GM12878 (cell line): ENCODE measurements at regions not wholly inside any gene's neighbourhood (a gene's known extent, or its start where the extent isn't known, plus 50 kb on each side); places are given as distances from the start of the nearest gene placed in this dataset.

Experiments used
- ATAC-seq: fragments of 200-7000 bp; cut with Tn5 transposase; 3 replicates; pipeline ENCODE4 v1.9.1; 2020; ENCODE audit warnings: mild to moderate bottlenecking, moderate library complexity
- BruUV-seq: library from RNA; stranded (reverse); fragments of 400-500 nt; replicated peaks from 2 replicates; lab custom pipeline; 2021; lab: Mats Ljungman, UMichigan
- CTCF ChIA-PET: fragments of 300-600 bp; sonication (Branson Sonifier 250); formaldehyde crosslinking; extraction: SDS; loops from one replicate; lab custom pipeline; 2021; ENCODE audit warnings: inconsistent platforms; lab: Yijun Ruan, JAX
- POLR2A ChIA-PET: fragments of 350-600 bp; formaldehyde crosslinking; extraction: SDS; loops from one replicate; lab custom pipeline; 2021; ENCODE audit warnings: inconsistent platforms; lab: Charles Lee
- RAD21 ChIA-PET: fragments of 300-600 bp; sonication (Branson Sonifier 250); formaldehyde crosslinking; loops from one replicate; lab custom pipeline; 2023; ENCODE audit warnings: antibody characterized with exemption; ENCODE audit not compliant: unreplicated experiment; lab: Charles Lee
- SMC1A ChIA-PET: fragments of 300-600 bp; sonication (Branson Sonifier 250); formaldehyde crosslinking; loops from one replicate; lab custom pipeline; 2023; ENCODE audit not compliant: unreplicated experiment, uncharacterized antibody; lab: Charles Lee
- DNase-seq: peaks from one replicate; pipeline ENCODE4 v3.0.0-alpha.2; 2011; ENCODE audit warnings: low read depth, low spot score
- FAIRE-seq: peaks from 3 replicates; lab custom pipeline; 2011; peaks lifted over from hg19 to GRCh38; lab: Jason Lieb, UNC
- H2AFZ ChIP-seq: 2 replicates; pipeline ENCODE4 v1.6.0; 2011; ENCODE audit warnings: low read depth, low read length, control low read depth; ENCODE audit not compliant: control insufficient read depth
- H3K27ac ChIP-seq: 2 replicates; pipeline ENCODE4 v1.5.1; 2011; ENCODE audit warnings: control low read depth; ENCODE audit not compliant: control insufficient read depth, insufficient read depth
- H3K27me3 ChIP-seq, 2 experiments: replicated peaks in 1 of 2; 2 replicates each; pipeline versions ENCODE4 v1.6.0 to v1.6.1; 2011; ENCODE audit warnings: low read length in 1 of 2; ENCODE audit not compliant: control insufficient read depth in 2 of 2, insufficient read depth in 2 of 2
- H3K36me3 ChIP-seq, 2 experiments: 2 replicates each; pipeline ENCODE4 v1.5.1; 2011; ENCODE audit warnings: low read length in 1 of 2; ENCODE audit not compliant: control insufficient read depth in 2 of 2, insufficient read depth in 2 of 2
- H3K4me1 ChIP-seq: 2 replicates; pipeline ENCODE4 v1.6.1; 2011; ENCODE audit warnings: mild to moderate bottlenecking, low read length, moderate library complexity, mixed read lengths; ENCODE audit not compliant: control insufficient read depth, insufficient read depth
- H3K4me2 ChIP-seq: 2 replicates; pipeline ENCODE4 v1.6.0; 2011; ENCODE audit warnings: control low read depth; ENCODE audit not compliant: control insufficient read depth, insufficient read depth
- H3K4me3 ChIP-seq: fragments of 200-600 bp; sonication (generic); 2 replicates; pipeline ENCODE4 v1.5.1; 2016
- H3K79me2 ChIP-seq: 2 replicates; pipeline ENCODE4 v1.6.0; 2011; ENCODE audit warnings: low read length; ENCODE audit not compliant: control insufficient read depth, insufficient read depth
- H3K9ac ChIP-seq: 2 replicates; pipeline ENCODE4 v1.8.0; 2011; ENCODE audit warnings: low read length, control low read depth, mixed read lengths; ENCODE audit not compliant: control insufficient read depth, insufficient read depth
- H3K9me3 ChIP-seq: replicated peaks from 3 replicates; pipeline ENCODE4 v1.5.1; 2011; ENCODE audit warnings: mild to moderate bottlenecking, low read length; ENCODE audit not compliant: control insufficient read depth, insufficient read depth
- H4K20me1 ChIP-seq: 2 replicates; pipeline ENCODE4 v1.6.0; 2011; ENCODE audit not compliant: control insufficient read depth, insufficient read depth
- ASH2L ChIP-seq: fragments of 300-600, 200-600 bp; sonication (generic); IDR thresholded peaks from 2 replicates; pipeline ENCODE4 v1.6.1; 2017; ENCODE audit warnings: low read depth, mild to moderate bottlenecking, borderline replicate concordance
- CBX3 ChIP-seq: fragments of 200-600 bp; sonication (generic); IDR thresholded peaks from 2 replicates; pipeline ENCODE4 v1.6.1; 2016; ENCODE audit warnings: low read depth, borderline replicate concordance
- CHD4 ChIP-seq: fragments of 200-600 bp; sonication (generic); IDR thresholded peaks from 2 replicates; pipeline ENCODE4 v1.6.1; 2016; ENCODE audit warnings: mild to moderate bottlenecking
- KDM1A ChIP-seq: fragments of 200-600 bp; sonication (generic); IDR thresholded peaks from 2 replicates; pipeline ENCODE4 v1.6.1; 2016; ENCODE audit warnings: borderline replicate concordance
- NFXL1 ChIP-seq: fragments of 450-650 bp; IDR thresholded peaks from 2 replicates; pipeline ENCODE4 v1.6.1; 2017; ENCODE audit warnings: antibody characterized with exemption, mild to moderate bottlenecking, borderline replicate concordance
- PAX5 ChIP-seq: IDR thresholded peaks from 2 replicates; pipeline ENCODE4 v1.6.1; 2011; ENCODE audit warnings: low read depth, low read length, borderline replicate concordance
- SMARCA5 ChIP-seq: fragments of 450-650 bp; IDR thresholded peaks from 2 replicates; pipeline ENCODE4 v1.6.1; 2017; ENCODE audit warnings: mild to moderate bottlenecking
- TBL1XR1 ChIP-seq: IDR thresholded peaks from 2 replicates; pipeline ENCODE4 v1.6.1; 2012; ENCODE audit warnings: low read depth, low read length, improper control_type of control experiment
- TCF7 ChIP-seq: IDR thresholded peaks from 2 replicates; pipeline ENCODE4 v1.6.1; 2014; ENCODE audit warnings: antibody characterized with exemption, borderline replicate concordance
- WGBS: methylation state at CpG from one replicate; pipeline ENCODE4 v1.1.6; 2016; ENCODE audit warnings: low lambda C conversion rate; ENCODE audit not compliant: insufficient replicate concordance, insufficient coverage; ENCODE audit errors: missing lambda C conversion rate; 5-methylcytosine and 5-hydroxymethylcytosine counted together
- in situ Hi-C: fragments of 300-500 bp; cut with MboI; formaldehyde crosslinking; loops from 9 replicates; pipeline ENCODE4 v1.14.3; 2018; ENCODE audit warnings: mixed read lengths
- intact Hi-C: fragments of 100-400 bp; cut with micrococcal nuclease; formaldehyde crosslinking; loops from one replicate; pipeline ENCODE4 v1.14.2; 2022; ENCODE audit not compliant: unreplicated experiment
- TF ChIP-seq, protein P1 (sequence below): IDR thresholded peaks from 2 replicates; pipeline ENCODE4 v1.6.1; 2011; ENCODE audit warnings: low read depth, low read length, improper control_type of control experiment, borderline replicate concordance
- TF ChIP-seq, protein P2 (sequence below): IDR thresholded peaks from 2 replicates; pipeline ENCODE4 v1.6.1; 2011; ENCODE audit warnings: borderline replicate concordance, low read depth, mild to moderate bottlenecking, moderate library complexity, low read length; ENCODE audit not compliant: insufficient read depth, poor library complexity, severe bottlenecking

DNA sequence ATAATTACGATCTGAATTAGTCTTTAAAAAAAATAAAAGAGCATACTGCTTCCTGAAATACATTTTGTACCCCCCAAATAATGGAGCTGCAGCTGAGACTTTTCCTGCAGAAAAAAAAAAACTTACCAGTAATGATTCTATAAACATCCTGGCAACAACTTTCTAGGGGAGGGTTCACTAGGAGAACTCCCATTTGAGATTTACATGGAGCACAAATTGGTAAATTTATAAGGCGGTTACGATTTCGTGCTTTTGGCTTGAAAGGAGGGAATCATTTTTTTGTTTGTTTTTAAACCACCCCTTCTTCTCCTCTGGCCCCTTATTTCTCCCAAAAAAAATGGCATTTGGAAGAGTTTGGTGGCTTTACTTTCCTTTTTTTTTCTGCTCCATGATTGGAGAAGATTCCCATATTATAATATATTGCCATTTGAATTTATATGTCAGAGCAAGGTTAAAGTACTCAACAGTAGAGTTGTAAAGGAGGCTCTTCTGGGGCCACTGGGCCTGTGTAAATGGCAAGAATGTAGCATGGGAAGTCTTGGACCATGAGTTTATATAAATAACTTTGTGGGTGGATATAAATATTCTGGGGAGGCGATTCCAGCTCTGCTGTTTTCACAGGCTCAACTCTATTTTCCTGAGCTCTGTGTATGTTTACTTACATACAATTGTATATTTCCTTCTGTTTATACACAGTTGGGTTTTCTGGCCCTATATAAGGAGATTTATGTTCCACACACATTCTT lies 159.9 kb downstream of the CSNK1G3 start:
- CTCF ChIA-PET, result interaction anchor here (0.6 to 1.6 kb wide), 15 partner anchors 11 to 1998 kb away, joined by 3 to 7 read pairs (median 3); no protein-coding TSS in a partner anchor
- TF ChIP-seq NFXL1, result no peak
- no peak for TF ChIP-seq ASH2L
- TF ChIP-seq PAX5, result no peak
- no peak for TF ChIP-seq SMARCA5
- no peak for TF ChIP-seq TBL1XR1
- no peak for TF ChIP-seq CBX3
- TF ChIP-seq, protein P1, sequence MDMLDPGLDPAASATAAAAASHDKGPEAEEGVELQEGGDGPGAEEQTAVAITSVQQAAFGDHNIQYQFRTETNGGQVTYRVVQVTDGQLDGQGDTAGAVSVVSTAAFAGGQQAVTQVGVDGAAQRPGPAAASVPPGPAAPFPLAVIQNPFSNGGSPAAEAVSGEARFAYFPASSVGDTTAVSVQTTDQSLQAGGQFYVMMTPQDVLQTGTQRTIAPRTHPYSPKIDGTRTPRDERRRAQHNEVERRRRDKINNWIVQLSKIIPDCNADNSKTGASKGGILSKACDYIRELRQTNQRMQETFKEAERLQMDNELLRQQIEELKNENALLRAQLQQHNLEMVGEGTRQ, result no peak
- TF ChIP-seq, protein P2, sequence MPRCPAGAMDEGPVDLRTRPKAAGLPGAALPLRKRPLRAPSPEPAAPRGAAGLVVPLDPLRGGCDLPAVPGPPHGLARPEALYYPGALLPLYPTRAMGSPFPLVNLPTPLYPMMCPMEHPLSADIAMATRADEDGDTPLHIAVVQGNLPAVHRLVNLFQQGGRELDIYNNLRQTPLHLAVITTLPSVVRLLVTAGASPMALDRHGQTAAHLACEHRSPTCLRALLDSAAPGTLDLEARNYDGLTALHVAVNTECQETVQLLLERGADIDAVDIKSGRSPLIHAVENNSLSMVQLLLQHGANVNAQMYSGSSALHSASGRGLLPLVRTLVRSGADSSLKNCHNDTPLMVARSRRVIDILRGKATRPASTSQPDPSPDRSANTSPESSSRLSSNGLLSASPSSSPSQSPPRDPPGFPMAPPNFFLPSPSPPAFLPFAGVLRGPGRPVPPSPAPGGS, result no peak
- TF ChIP-seq KDM1A, result no peak
- TF ChIP-seq TCF7, result no peak
- no peak for TF ChIP-seq CHD4
- no peak overlapping the region for H3K4me3 ChIP-seq
- no peaks in the 10 kb centered on the region for H4K20me1 ChIP-seq
- intact Hi-C loops (loop anchor here (5.0 to 10.0 kb wide), 3 partner anchors 975 to 1253 kb away; partner anchors contain the start of gene ZNF608), in situ Hi-C loops (loop anchor here (25.0 kb wide), 1 partner anchor 1040 kb away; no protein-coding TSS in a partner anchor)
- no peaks in the 10 kb centered on the region for H3K79me2 ChIP-seq
- ATAC-seq (no peak), FAIRE-seq (no peak), DNase-seq (no peak)
- no peak overlapping the region for H3K4me2 ChIP-seq
- WGBS, result 51% methylated on average over 5 of the region's 5 CpGs
- H3K9me3 ChIP-seq, result no peaks in the 10 kb centered on the region
- SMC1A ChIA-PET, result interaction anchor here (0.6 to 1.7 kb wide), 12 partner anchors 10 to 1739 kb away, joined by 3 to 4 read pairs (median 3); no protein-coding TSS in a partner anchor
- H2AFZ ChIP-seq, result no peak overlapping the region
- H3K9ac ChIP-seq, result no peak overlapping the region
- H3K27ac ChIP-seq, result no peak overlapping the region
- RAD21 ChIA-PET, result interaction anchor here (0.7 to 1.4 kb wide), 4 partner anchors 17 to 1237 kb away, joined by 3 to 4 read pairs (median 3); no protein-coding TSS in a partner anchor
- BruUV-seq, result no TSS peak
- H3K27me3 ChIP-seq, result no peaks in the 10 kb centered on the region
- POLR2A ChIA-PET, result no interaction called here
- no peaks in the 10 kb centered on the region for H3K4me1 ChIP-seq
- no peaks in the 10 kb centered on the region for H3K36me3 ChIP-seq
